ENCODE measurements at regions not wholly inside any gene's neighbourhood (a gene's known extent, or its start where the extent isn't known, plus 50 kb on each side); places are given as distances from the start of the nearest gene placed in this dataset.

GRCh38 chr13:47757466-47758080 lies 243.5 kb downstream of the SUCLA2 start:
- DNase-seq (ENCODE audit: insufficient read length, low spot score) (no peak), FAIRE-seq (no peak)
- TF ChIP-seq PAX5 (IDR thresholded peaks at IDR 0.05; ENCODE audit: insufficient read depth, low read length, severe bottlenecking) (no peak), POLR2AphosphoS5 (IDR thresholded peaks at IDR 0.05; ENCODE audit: low read depth, low read length) (no peak), POU2F2 (IDR thresholded peaks at IDR 0.05; ENCODE audit: low read depth, low read length) (no peak), TAF1 (IDR thresholded peaks at IDR 0.05; ENCODE audit: low read depth, low read length) (no peak), SPI1 (IDR thresholded peaks at IDR 0.05; ENCODE audit: low read depth, low read length) (no peak), POLR2A (IDR thresholded peaks at IDR 0.05; ENCODE audit: low read depth, low read length) (no peak)

GRCh38 chr13:47747901-47748300 lies 253.2 kb downstream of the SUCLA2 start:
- TF ChIP-seq POLR2A (IDR thresholded peaks at IDR 0.05; ENCODE audit: low read depth, low read length) (no peak), POU2F2 (IDR thresholded peaks at IDR 0.05; ENCODE audit: low read depth, low read length) (no peak), PAX5 (IDR thresholded peaks at IDR 0.05; ENCODE audit: insufficient read depth, low read length, severe bottlenecking) (no peak), TAF1 (IDR thresholded peaks at IDR 0.05; ENCODE audit: low read depth, low read length) (no peak), SPI1 (IDR thresholded peaks at IDR 0.05; ENCODE audit: low read depth, low read length) (no peak), POLR2AphosphoS5 (IDR thresholded peaks at IDR 0.05; ENCODE audit: low read depth, low read length) (no peak)
- FAIRE-seq (no peak), DNase-seq (ENCODE audit: insufficient read length, low spot score) (no peak)

- DNase-seq (ENCODE audit: insufficient read length, low spot score) (no peak), FAIRE-seq (no peak)
- TF ChIP-seq TAF1 (IDR thresholded peaks at IDR 0.05; ENCODE audit: low read depth, low read length): no peak
- no peak for TF ChIP-seq POLR2AphosphoS5 (IDR thresholded peaks at IDR 0.05; ENCODE audit: low read depth, low read length)
- TF ChIP-seq POLR2A (IDR thresholded peaks at IDR 0.05; ENCODE audit: low read depth, low read length): no peak
- no peak for TF ChIP-seq POU2F2 (IDR thresholded peaks at IDR 0.05; ENCODE audit: low read depth, low read length)
- no peak for TF ChIP-seq SPI1 (IDR thresholded peaks at IDR 0.05; ENCODE audit: low read depth, low read length)
- TF ChIP-seq PAX5 (IDR thresholded peaks at IDR 0.05; ENCODE audit: insufficient read depth, low read length, severe bottlenecking): no peak
These were observed 274.7 kb downstream of the SUCLA2 start for GRCh38 chr13:47726394-47726793.

GRCh38 chr13:47723898-47724297 lies 277.2 kb downstream of the SUCLA2 start:
- no peak for TF ChIP-seq POLR2AphosphoS5 (IDR thresholded peaks at IDR 0.05; ENCODE audit: low read depth, low read length)
- TF ChIP-seq TAF1 (IDR thresholded peaks at IDR 0.05; ENCODE audit: low read depth, low read length): no peak
- TF ChIP-seq SPI1 (IDR thresholded peaks at IDR 0.05; ENCODE audit: low read depth, low read length): no peak
- no peak for TF ChIP-seq POU2F2 (IDR thresholded peaks at IDR 0.05; ENCODE audit: low read depth, low read length)
- TF ChIP-seq PAX5 (IDR thresholded peaks at IDR 0.05; ENCODE audit: insufficient read depth, low read length, severe bottlenecking): no peak
- TF ChIP-seq POLR2A (IDR thresholded peaks at IDR 0.05; ENCODE audit: low read depth, low read length): no peak
- no peak for DNase-seq (ENCODE audit: insufficient read length, low spot score)
- FAIRE-seq: no peak

GRCh38 chr13:47719164-47719563 lies 281.9 kb downstream of the SUCLA2 start:
- FAIRE-seq: no peak
- DNase-seq (ENCODE audit: insufficient read length, low spot score): no peak
- TF ChIP-seq PAX5 (IDR thresholded peaks at IDR 0.05; ENCODE audit: insufficient read depth, low read length, severe bottlenecking): no peak
- no peak for TF ChIP-seq POU2F2 (IDR thresholded peaks at IDR 0.05; ENCODE audit: low read depth, low read length)
- no peak for TF ChIP-seq TAF1 (IDR thresholded peaks at IDR 0.05; ENCODE audit: low read depth, low read length)
- TF ChIP-seq POLR2A (IDR thresholded peaks at IDR 0.05; ENCODE audit: low read depth, low read length): no peak
- TF ChIP-seq POLR2AphosphoS5 (IDR thresholded peaks at IDR 0.05; ENCODE audit: low read depth, low read length): no peak
- no peak for TF ChIP-seq SPI1 (IDR thresholded peaks at IDR 0.05; ENCODE audit: low read depth, low read length)

GRCh38 chr13:47718556-47718955 lies 282.5 kb downstream of the SUCLA2 start:
- TF ChIP-seq SPI1 (IDR thresholded peaks at IDR 0.05; ENCODE audit: low read depth, low read length) (no peak), POLR2A (IDR thresholded peaks at IDR 0.05; ENCODE audit: low read depth, low read length) (no peak), POLR2AphosphoS5 (IDR thresholded peaks at IDR 0.05; ENCODE audit: low read depth, low read length) (no peak), POU2F2 (IDR thresholded peaks at IDR 0.05; ENCODE audit: low read depth, low read length) (no peak), TAF1 (IDR thresholded peaks at IDR 0.05; ENCODE audit: low read depth, low read length) (no peak), PAX5 (IDR thresholded peaks at IDR 0.05; ENCODE audit: insufficient read depth, low read length, severe bottlenecking) (no peak)
- FAIRE-seq (no peak), DNase-seq (ENCODE audit: insufficient read length, low spot score) (no peak)

GRCh38 chr13:47708386-47708785 lies 292.7 kb downstream of the SUCLA2 start:
- no peak for DNase-seq (ENCODE audit: insufficient read length, low spot score)
- TF ChIP-seq POLR2A (IDR thresholded peaks at IDR 0.05; ENCODE audit: low read depth, low read length) (no peak), POU2F2 (IDR thresholded peaks at IDR 0.05; ENCODE audit: low read depth, low read length) (no peak), TAF1 (IDR thresholded peaks at IDR 0.05; ENCODE audit: low read depth, low read length) (no peak), POLR2AphosphoS5 (IDR thresholded peaks at IDR 0.05; ENCODE audit: low read depth, low read length) (no peak), PAX5 (IDR thresholded peaks at IDR 0.05; ENCODE audit: insufficient read depth, low read length, severe bottlenecking) (no peak), SPI1 (IDR thresholded peaks at IDR 0.05; ENCODE audit: low read depth, low read length) (no peak)
- no peak for FAIRE-seq

- TF ChIP-seq POLR2AphosphoS5 (IDR thresholded peaks at IDR 0.05; ENCODE audit: low read depth, low read length): no peak
- no peak for TF ChIP-seq POLR2A (IDR thresholded peaks at IDR 0.05; ENCODE audit: low read depth, low read length)
- no peak for TF ChIP-seq SPI1 (IDR thresholded peaks at IDR 0.05; ENCODE audit: low read depth, low read length)
- TF ChIP-seq PAX5 (IDR thresholded peaks at IDR 0.05; ENCODE audit: insufficient read depth, low read length, severe bottlenecking): no peak
- TF ChIP-seq TAF1 (IDR thresholded peaks at IDR 0.05; ENCODE audit: low read depth, low read length): no peak
- TF ChIP-seq POU2F2 (IDR thresholded peaks at IDR 0.05; ENCODE audit: low read depth, low read length): no peak
- FAIRE-seq: no peak
- DNase-seq (ENCODE audit: insufficient read length, low spot score): no peak
These were observed 293.7 kb downstream of the SUCLA2 start for GRCh38 chr13:47707414-47707813.

- TF ChIP-seq TAF1 (IDR thresholded peaks at IDR 0.05; ENCODE audit: low read depth, low read length) (no peak), PAX5 (IDR thresholded peaks at IDR 0.05; ENCODE audit: insufficient read depth, low read length, severe bottlenecking) (no peak), POU2F2 (IDR thresholded peaks at IDR 0.05; ENCODE audit: low read depth, low read length) (no peak), SPI1 (IDR thresholded peaks at IDR 0.05; ENCODE audit: low read depth, low read length) (no peak), POLR2AphosphoS5 (IDR thresholded peaks at IDR 0.05; ENCODE audit: low read depth, low read length) (no peak), POLR2A (IDR thresholded peaks at IDR 0.05; ENCODE audit: low read depth, low read length) (no peak)
- DNase-seq (ENCODE audit: insufficient read length, low spot score): no peak
- no peak for FAIRE-seq
These were observed 295.9 kb downstream of the SUCLA2 start for GRCh38 chr13:47705185-47705584.
